ENCODE measurements at regions not wholly inside any gene's neighbourhood (a gene's known extent, or its start where the extent isn't known, plus 50 kb on each side); places are given as distances from the start of the nearest gene placed in this dataset.

GRCh38 chr9:105129731-105130130 is 114.7 kb upstream of the SLC44A1 start:
- TF ChIP-seq CTCF (IDR thresholded peaks at IDR 0.05; ENCODE audit: low read length) (no peak), EZH2 (optimal IDR thresholded peaks at IDR 0.05; ENCODE audit: low read depth, low read length) (no peak)
